AG09319 (cell line): ENCODE measurements at regions not wholly inside any gene's neighbourhood (a gene's known extent, or its start where the extent isn't known, plus 50 kb on each side); places are given as distances from the start of the nearest gene placed in this dataset.

Source experiments
- DNase-seq: peaks from one replicate; pipeline ENCODE4 v3.0.0-alpha.2; 2010; ENCODE audit warnings: low read depth; ENCODE audit errors: extremely low read depth
- CTCF ChIP-seq: IDR thresholded peaks from 2 replicates; pipeline ENCODE4 v1.5.1; 2011; ENCODE audit warnings: low read depth, mild to moderate bottlenecking, inconsistent platforms, low read length, moderate library complexity

- no peak for DNase-seq
- no peak for TF ChIP-seq CTCF
These were observed 332.9 kb downstream of the RNF144B start for GRCh38 chr6:18720075-18720474.

GRCh38 chr6:18724056-18724455 is 336.9 kb downstream of the RNF144B start:
- DNase-seq: no peak
- no peak for TF ChIP-seq CTCF

- no peak for TF ChIP-seq CTCF
- no peak for DNase-seq
These were observed 338.3 kb downstream of the RNF144B start for GRCh38 chr6:18725449-18725848.

GRCh38 chr6:18733921-18734550 is 346.9 kb downstream of the RNF144B start:
- TF ChIP-seq CTCF: no peak
- no peak for DNase-seq

- DNase-seq: no peak
- TF ChIP-seq CTCF: no peak
These were observed 354.6 kb downstream of the RNF144B start for GRCh38 chr6:18741741-18742140.

- TF ChIP-seq CTCF: no peak
- no peak for DNase-seq
These were observed 355.3 kb downstream of the RNF144B start for GRCh38 chr6:18742406-18742805.

GRCh38 chr6:18746727-18747126 is 359.6 kb downstream of the RNF144B start:
- no peak for TF ChIP-seq CTCF
- DNase-seq: no peak
